ENCODE measurements at regions not wholly inside any gene's neighbourhood (a gene's known extent, or its start where the extent isn't known, plus 50 kb on each side); places are given as distances from the start of the nearest gene placed in this dataset.

DNA sequence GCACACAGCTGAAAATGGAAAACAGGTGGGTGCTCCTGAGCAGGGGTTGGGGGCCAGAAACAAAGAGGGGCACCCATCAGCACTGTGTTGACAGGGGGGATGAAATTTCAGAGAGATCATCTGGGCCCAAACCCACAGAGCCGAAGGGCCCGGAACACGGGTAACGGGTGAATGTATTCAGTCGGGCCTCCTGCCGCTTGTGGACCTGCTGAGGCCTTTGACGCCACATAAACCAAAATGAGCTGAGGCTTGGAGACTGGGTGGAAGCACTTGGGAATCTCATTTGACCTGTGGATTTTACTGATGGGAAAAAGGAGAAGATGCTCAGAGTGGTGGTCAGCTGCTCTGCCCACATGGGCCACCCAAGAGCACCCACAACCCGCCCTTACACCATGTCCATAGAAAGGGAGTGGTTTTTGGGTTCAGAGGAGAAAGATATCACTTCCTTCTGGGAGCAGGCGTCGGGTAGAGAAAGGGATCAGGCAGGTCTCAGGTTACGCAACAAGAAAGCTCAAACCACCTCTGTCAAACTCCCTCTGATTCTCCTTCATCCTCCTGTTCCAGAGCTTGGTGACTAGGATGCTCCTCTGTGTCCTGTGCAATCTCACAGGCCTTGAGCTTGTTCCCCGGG, 106.8 kb upstream of the BCL2L14 start:
- no peak for DNase-seq (ENCODE audit: low spot score in 2 of 2)
- Histone ChIP-seq H3K4me3 (no peak overlapping the region), H3K36me3 (no peaks in the 10 kb centered on the region), H3K4me1 (no peaks in the 10 kb centered on the region), H3K9me3 (no peaks in the 10 kb centered on the region), H3K27me3 (no peaks in the 10 kb centered on the region), H3K27ac (no peak overlapping the region)
- intact Hi-C loops (cut with DNase I), result no loop called here
- TF ChIP-seq, protein P1, sequence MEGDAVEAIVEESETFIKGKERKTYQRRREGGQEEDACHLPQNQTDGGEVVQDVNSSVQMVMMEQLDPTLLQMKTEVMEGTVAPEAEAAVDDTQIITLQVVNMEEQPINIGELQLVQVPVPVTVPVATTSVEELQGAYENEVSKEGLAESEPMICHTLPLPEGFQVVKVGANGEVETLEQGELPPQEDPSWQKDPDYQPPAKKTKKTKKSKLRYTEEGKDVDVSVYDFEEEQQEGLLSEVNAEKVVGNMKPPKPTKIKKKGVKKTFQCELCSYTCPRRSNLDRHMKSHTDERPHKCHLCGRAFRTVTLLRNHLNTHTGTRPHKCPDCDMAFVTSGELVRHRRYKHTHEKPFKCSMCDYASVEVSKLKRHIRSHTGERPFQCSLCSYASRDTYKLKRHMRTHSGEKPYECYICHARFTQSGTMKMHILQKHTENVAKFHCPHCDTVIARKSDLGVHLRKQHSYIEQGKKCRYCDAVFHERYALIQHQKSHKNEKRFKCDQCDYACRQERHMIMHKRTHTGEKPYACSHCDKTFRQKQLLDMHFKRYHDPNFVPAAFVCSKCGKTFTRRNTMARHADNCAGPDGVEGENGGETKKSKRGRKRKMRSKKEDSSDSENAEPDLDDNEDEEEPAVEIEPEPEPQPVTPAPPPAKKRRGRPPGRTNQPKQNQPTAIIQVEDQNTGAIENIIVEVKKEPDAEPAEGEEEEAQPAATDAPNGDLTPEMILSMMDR (IDR thresholded peaks at IDR 0.05), result no peak

DNA sequence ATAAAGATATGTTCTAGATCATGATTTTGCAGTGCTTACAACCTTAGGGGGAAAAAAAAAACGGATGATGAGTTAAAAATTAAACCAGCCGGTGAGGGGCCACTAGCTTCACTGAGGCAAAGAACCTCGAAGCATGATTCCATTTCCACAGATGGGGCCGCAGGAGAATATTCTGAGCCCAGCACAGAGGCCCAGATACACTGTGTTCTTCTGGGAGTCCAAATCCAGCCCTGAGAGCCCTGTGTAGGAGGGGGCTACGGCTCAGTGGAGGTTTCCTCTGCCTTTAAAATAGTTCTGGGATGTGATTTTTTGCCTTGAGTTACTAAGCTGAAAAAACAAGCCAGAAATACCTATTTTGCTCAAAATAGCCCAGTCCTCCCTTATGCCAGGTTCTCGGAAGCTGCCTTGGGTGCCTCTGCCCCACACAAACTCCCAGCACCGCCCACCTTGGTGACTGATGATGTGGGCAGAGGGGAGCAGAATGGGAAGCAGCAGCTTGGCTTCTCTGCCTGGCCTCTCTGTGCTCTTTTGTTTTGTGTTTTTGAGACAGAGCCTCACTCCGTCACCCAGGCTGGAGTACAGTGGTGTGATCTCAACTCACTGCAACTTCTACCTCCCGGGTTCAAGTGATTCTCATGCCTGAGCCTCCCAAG, 105.4 kb upstream of the BCL2L14 start:
- no peak for DNase-seq (ENCODE audit: low spot score in 2 of 2)
- Histone ChIP-seq H3K36me3 (no peaks in the 10 kb centered on the region), H3K4me1 (no peaks in the 10 kb centered on the region), H3K27me3 (no peaks in the 10 kb centered on the region), H3K9me3 (no peaks in the 10 kb centered on the region), H3K27ac (no peak overlapping the region), H3K4me3 (no peak overlapping the region)
- intact Hi-C loops (cut with DNase I), result no loop called here
- TF ChIP-seq, protein P1 (IDR thresholded peaks at IDR 0.05), result no peak

GRCh38 chr12:11967376-11968047, 103.2 kb upstream of the BCL2L14 start:
- H3K4me1 ChIP-seq, result no peaks in the 10 kb centered on the region
- H3K36me3 ChIP-seq, result no peaks in the 10 kb centered on the region
- intact Hi-C loops (cut with DNase I), result no loop called here
- TF ChIP-seq, protein P1 (IDR thresholded peaks at IDR 0.05), result no peak
- H3K27ac ChIP-seq, result no peak overlapping the region
- DNase-seq (ENCODE audit: low spot score in 2 of 2), result no peak
- H3K4me3 ChIP-seq, result no peak overlapping the region
- H3K27me3 ChIP-seq, result no peaks in the 10 kb centered on the region
- H3K9me3 ChIP-seq, result no peaks in the 10 kb centered on the region

DNA sequence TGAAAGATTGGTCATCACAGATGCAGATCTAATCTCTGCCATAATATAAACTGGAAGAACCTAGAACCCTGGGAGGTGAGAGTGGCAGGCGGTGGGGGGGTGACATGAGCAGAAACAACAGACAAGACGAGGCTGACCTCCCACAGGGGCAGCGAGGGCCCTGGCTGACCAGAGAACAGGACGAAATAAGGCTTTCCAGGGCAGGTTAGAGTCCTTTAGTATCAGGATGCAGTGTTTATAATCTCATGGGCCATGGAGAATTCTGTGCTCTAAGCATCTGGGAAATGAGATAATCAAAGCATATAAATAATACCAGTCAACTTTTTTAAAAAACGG, 102.7 kb upstream of the BCL2L14 start:
- Histone ChIP-seq H3K27ac (no peak overlapping the region), H3K9me3 (no peaks in the 10 kb centered on the region), H3K4me3 (no peak overlapping the region), H3K4me1 (no peaks in the 10 kb centered on the region), H3K36me3 (no peaks in the 10 kb centered on the region), H3K27me3 (no peaks in the 10 kb centered on the region)
- TF ChIP-seq, protein P1 (IDR thresholded peaks at IDR 0.05), result no peak
- intact Hi-C loops (cut with DNase I), result no loop called here
- DNase-seq (ENCODE audit: low spot score in 2 of 2), result no peak

GRCh38 chr12:11968516-11968915, 102.2 kb upstream of the BCL2L14 start:
- Histone ChIP-seq H3K4me3 (no peak overlapping the region), H3K36me3 (no peaks in the 10 kb centered on the region), H3K27me3 (no peaks in the 10 kb centered on the region), H3K4me1 (no peaks in the 10 kb centered on the region), H3K9me3 (no peaks in the 10 kb centered on the region), H3K27ac (no peak overlapping the region)
- intact Hi-C loops (cut with DNase I), result no loop called here
- TF ChIP-seq, protein P1 (IDR thresholded peaks at IDR 0.05), result no peak
- no peak for DNase-seq (ENCODE audit: low spot score in 2 of 2)
